ENCODE measurements at regions not wholly inside any gene's neighbourhood (a gene's known extent, or its start where the extent isn't known, plus 50 kb on each side); places are given as distances from the start of the nearest gene placed in this dataset.

DNA sequence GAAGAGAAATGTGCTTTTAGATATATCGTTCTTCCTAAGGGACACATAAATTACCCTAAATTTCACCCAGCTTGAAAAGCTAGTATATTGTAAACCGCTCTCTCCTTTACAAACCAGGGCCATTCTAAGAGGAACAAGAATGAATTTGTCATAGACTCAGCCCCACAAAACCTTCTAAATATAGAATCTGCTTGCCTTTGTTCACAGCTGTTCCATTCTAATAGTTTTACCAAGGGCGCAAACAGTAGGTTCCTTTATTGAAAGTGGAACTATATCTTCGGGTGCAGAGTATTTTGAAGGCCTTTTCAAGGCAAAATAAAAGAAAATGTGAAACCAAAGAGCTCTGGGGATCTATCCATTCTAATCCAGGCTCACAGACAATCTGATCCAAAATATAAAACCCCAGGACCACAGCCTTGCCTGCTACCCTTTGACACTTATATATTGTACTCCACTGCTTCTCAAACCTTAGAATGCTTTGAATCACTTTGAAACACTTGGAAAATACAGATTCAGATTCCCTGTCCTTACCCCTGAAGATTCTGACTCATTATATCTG is 316.8 kb downstream of the PAX3 start:
- no peak for TF ChIP-seq POLR2A (IDR thresholded peaks at IDR 0.05)
- TF ChIP-seq, protein P1, sequence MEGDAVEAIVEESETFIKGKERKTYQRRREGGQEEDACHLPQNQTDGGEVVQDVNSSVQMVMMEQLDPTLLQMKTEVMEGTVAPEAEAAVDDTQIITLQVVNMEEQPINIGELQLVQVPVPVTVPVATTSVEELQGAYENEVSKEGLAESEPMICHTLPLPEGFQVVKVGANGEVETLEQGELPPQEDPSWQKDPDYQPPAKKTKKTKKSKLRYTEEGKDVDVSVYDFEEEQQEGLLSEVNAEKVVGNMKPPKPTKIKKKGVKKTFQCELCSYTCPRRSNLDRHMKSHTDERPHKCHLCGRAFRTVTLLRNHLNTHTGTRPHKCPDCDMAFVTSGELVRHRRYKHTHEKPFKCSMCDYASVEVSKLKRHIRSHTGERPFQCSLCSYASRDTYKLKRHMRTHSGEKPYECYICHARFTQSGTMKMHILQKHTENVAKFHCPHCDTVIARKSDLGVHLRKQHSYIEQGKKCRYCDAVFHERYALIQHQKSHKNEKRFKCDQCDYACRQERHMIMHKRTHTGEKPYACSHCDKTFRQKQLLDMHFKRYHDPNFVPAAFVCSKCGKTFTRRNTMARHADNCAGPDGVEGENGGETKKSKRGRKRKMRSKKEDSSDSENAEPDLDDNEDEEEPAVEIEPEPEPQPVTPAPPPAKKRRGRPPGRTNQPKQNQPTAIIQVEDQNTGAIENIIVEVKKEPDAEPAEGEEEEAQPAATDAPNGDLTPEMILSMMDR (IDR thresholded peaks at IDR 0.05): no peak
- Histone ChIP-seq H3K4me3 (no peak overlapping the region), H3K27ac (no peak overlapping the region), H3K4me1 (no peaks in the 10 kb centered on the region), H3K36me3 (ENCODE audit: low read depth, missing control alignments) (no peaks in the 10 kb centered on the region), H3K27me3 (no peaks in the 10 kb centered on the region), H3K9me3 (no peaks in the 10 kb centered on the region)
- DNase-seq: no peak
- WGBS, 2 donors: 55 to 75% methylated on average over 4 of the region's 4 CpGs
- intact Hi-C loops (cut with DNase I; ENCODE audit: low total_unique reads): no loop called here

DNA sequence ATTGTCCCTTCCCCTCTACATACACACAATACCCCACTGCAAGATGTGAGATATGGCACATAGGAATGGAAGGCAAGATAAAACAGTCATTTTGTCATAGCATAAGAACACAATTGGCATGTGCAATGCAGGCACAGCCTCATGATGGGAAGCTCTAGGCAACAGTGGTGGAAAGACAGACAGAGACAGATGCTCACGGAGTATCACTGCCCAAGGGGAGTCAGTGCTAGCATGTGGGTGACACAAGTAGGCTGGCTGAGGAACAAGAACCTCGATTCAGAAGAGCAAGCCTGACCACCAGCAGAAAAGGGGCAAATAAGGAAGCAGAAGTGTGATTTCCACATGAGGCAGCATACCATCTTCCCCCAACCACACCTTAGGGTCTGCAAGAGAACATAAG is 323.6 kb downstream of the PAX3 start:
- DNase-seq: no peak
- H3K9me3 ChIP-seq: no peaks in the 10 kb centered on the region
- WGBS, 2 donors: 74 to 76% methylated on average over 2 of the region's 2 CpGs
- H3K27me3 ChIP-seq: no peaks in the 10 kb centered on the region
- H3K4me1 ChIP-seq: no peaks in the 10 kb centered on the region
- no peak overlapping the region for H3K4me3 ChIP-seq
- H3K36me3 ChIP-seq (ENCODE audit: low read depth, missing control alignments): no peaks in the 10 kb centered on the region
- TF ChIP-seq POLR2A (IDR thresholded peaks at IDR 0.05): no peak
- TF ChIP-seq, protein P1 (IDR thresholded peaks at IDR 0.05): no peak
- intact Hi-C loops (cut with DNase I; ENCODE audit: low total_unique reads): no loop called here
- no peak overlapping the region for H3K27ac ChIP-seq

DNA sequence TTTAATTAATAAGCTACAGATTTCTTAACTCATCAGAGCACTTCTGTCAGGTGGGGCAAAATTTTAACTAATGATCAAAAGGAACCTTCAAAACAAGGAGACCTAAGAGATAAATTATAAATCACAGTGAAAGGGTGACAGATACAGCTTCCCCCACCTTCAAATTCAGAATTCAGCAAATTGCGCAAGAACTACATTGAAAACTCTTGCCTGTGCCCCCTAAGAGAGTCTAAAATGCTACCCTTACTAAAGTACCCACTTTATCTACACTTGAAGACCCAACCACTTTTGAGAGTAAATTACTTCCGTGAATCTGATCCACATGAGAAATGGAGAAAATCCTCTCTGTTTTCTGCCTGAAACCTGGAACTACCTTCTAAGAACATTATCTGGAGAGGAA is 324.9 kb downstream of the PAX3 start:
- Histone ChIP-seq H3K4me3 (no peak overlapping the region), H3K27me3 (no peaks in the 10 kb centered on the region), H3K36me3 (ENCODE audit: low read depth, missing control alignments) (no peaks in the 10 kb centered on the region), H3K4me1 (no peaks in the 10 kb centered on the region), H3K27ac (no peak overlapping the region), H3K9me3 (no peaks in the 10 kb centered on the region)
- no peak for TF ChIP-seq POLR2A (IDR thresholded peaks at IDR 0.05)
- TF ChIP-seq, protein P1 (IDR thresholded peaks at IDR 0.05): no peak
- intact Hi-C loops (cut with DNase I; ENCODE audit: low total_unique reads): no loop called here
- DNase-seq: no peak
- 94 to 96% methylated on average over 2 of the region's 2 CpGs for WGBS, 2 donors

DNA sequence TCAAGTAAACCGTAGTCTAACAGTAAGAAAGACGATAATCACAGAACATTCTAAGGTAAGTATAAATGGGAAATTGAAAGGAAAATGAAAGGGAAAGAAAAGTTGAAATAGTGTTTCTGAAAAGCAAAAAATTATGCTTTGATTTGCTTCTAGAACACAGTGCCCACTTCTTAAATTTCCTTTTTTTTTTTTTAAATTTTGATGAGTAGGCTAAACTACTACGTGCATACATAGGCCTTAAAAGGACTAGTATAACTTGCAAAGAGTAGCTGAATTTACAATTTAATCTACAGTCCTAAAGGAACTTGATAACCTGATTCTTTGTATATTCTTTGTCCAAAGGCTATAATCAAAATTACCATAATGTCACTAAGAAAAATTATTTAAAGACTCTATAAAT is 325.3 kb downstream of the PAX3 start:
- no peak for DNase-seq
- WGBS, 2 donors: 93% methylated on average over 3 of the region's 3 CpGs
- H3K4me3 ChIP-seq: no peak overlapping the region
- no peaks in the 10 kb centered on the region for H3K27me3 ChIP-seq
- H3K4me1 ChIP-seq: no peaks in the 10 kb centered on the region
- H3K9me3 ChIP-seq: no peaks in the 10 kb centered on the region
- intact Hi-C loops (cut with DNase I; ENCODE audit: low total_unique reads): no loop called here
- no peaks in the 10 kb centered on the region for H3K36me3 ChIP-seq (ENCODE audit: low read depth, missing control alignments)
- H3K27ac ChIP-seq: no peak overlapping the region
- no peak for TF ChIP-seq POLR2A (IDR thresholded peaks at IDR 0.05)
- TF ChIP-seq, protein P1 (IDR thresholded peaks at IDR 0.05): no peak

DNA sequence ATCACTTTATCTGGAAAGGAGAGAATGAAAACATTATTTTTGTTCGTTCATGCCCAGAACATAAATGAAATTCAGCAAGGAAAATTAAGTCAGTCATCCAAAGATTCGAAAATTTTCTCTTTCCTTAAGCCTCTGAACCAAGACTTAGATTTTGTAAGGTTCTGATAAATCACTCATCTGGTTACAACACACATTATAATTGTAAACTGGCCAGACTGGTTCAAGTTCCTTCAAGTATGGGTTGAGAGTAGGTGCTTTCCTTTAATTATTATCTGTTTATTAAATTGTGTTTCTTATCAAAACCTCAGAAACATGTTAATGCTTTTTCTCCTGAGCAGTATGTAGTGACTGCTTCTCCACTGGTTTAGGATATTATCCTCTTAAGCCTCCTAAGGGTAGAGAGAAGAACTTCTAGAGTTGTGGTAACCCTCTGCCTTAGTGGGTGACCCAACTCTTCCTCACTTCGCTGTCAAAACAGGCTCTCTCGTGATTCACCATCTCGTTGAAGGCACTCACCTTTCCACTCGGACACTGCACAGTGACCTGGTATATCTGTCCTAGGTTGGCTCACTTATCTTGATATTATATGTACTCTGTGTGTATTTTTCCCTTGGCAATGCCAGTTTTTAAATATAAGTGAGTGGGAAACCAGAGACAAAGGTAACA is 325.9 kb downstream of the PAX3 start:
- TF ChIP-seq, protein P1 (IDR thresholded peaks at IDR 0.05): no peak
- TF ChIP-seq POLR2A (IDR thresholded peaks at IDR 0.05): no peak
- H3K27me3 ChIP-seq: no peaks in the 10 kb centered on the region
- no peak for DNase-seq
- H3K4me3 ChIP-seq: no peak overlapping the region
- no peaks in the 10 kb centered on the region for H3K9me3 ChIP-seq
- H3K36me3 ChIP-seq (ENCODE audit: low read depth, missing control alignments): no peaks in the 10 kb centered on the region
- no peak overlapping the region for H3K27ac ChIP-seq
- intact Hi-C loops (cut with DNase I; ENCODE audit: low total_unique reads): no loop called here
- H3K4me1 ChIP-seq: no peaks in the 10 kb centered on the region
- WGBS, 2 donors: 91 to 92% methylated on average over 6 of the region's 6 CpGs
